ENCODE measurements at regions not wholly inside any gene's neighbourhood (a gene's known extent, or its start where the extent isn't known, plus 50 kb on each side); places are given as distances from the start of the nearest gene placed in this dataset.

GRCh38 chr21:34270411-34270810 is 93.4 kb upstream of the KCNE2 start:
- TF ChIP-seq CTCF (IDR thresholded peaks at IDR 0.05; ENCODE audit: control insufficient read depth, extremely low read depth, insufficient read depth) = no peak
- H3K4me3 ChIP-seq (ENCODE audit: low read depth, low read length) = no peak overlapping the region
- no peak for DNase-seq (ENCODE audit: low read depth)

- TF ChIP-seq CTCF (IDR thresholded peaks at IDR 0.05; ENCODE audit: control insufficient read depth, extremely low read depth, insufficient read depth) = no peak
- H3K4me3 ChIP-seq (ENCODE audit: low read depth, low read length) = no peak overlapping the region
- no peak for DNase-seq (ENCODE audit: low read depth)
Measured at GRCh38 chr21:34271189-34271851, 92.5 kb upstream of the KCNE2 start.

GRCh38 chr21:34272321-34272720 is 91.5 kb upstream of the KCNE2 start:
- H3K4me3 ChIP-seq (ENCODE audit: low read depth, low read length) = no peak overlapping the region
- TF ChIP-seq CTCF (IDR thresholded peaks at IDR 0.05; ENCODE audit: control insufficient read depth, extremely low read depth, insufficient read depth) = no peak
- no peak for DNase-seq (ENCODE audit: low read depth)

- no peak for TF ChIP-seq CTCF (IDR thresholded peaks at IDR 0.05; ENCODE audit: control insufficient read depth, extremely low read depth, insufficient read depth)
- DNase-seq (ENCODE audit: low read depth) = no peak
- no peak overlapping the region for H3K4me3 ChIP-seq (ENCODE audit: low read depth, low read length)
Measured at GRCh38 chr21:34274001-34274400, 89.8 kb upstream of the KCNE2 start.

- no peak for TF ChIP-seq CTCF (IDR thresholded peaks at IDR 0.05; ENCODE audit: control insufficient read depth, extremely low read depth, insufficient read depth)
- DNase-seq (ENCODE audit: low read depth) = no peak
Measured at GRCh38 chr21:34276711-34277425, 86.9 kb upstream of the KCNE2 start.

GRCh38 chr21:34278451-34278850 is 85.4 kb upstream of the KCNE2 start:
- H3K4me3 ChIP-seq (ENCODE audit: low read depth, low read length) = no peak overlapping the region
- TF ChIP-seq CTCF (IDR thresholded peaks at IDR 0.05; ENCODE audit: control insufficient read depth, extremely low read depth, insufficient read depth) = no peak
- DNase-seq (ENCODE audit: low read depth) = no peak

More at GRCh38 chr21:34276711-34277425, 86.9 kb upstream of the KCNE2 start:
- H3K4me3 ChIP-seq (ENCODE audit: low read depth, low read length) = no peak overlapping the region
